ENCODE measurements at regions not wholly inside any gene's neighbourhood (a gene's known extent, or its start where the extent isn't known, plus 50 kb on each side); places are given as distances from the start of the nearest gene placed in this dataset.

DNA sequence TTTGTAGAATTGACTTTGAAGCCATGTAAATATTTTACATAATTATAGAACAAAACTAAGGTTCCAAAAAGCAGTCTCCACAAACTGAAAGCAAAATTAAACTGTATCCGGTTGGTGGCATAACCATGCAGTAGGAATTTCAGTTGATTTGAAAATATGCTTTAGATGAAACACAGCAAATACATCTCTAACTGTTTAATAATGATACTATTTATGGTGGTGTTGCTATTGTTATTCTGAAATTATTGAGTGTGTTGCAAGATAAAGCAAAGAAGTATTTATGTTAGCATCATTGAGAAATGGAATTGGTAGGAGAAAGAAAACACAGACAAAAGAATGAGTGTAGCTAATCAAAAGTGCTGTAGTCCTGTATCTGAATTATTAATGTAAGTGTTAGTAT, 73.8 kb upstream of the MTHFD1L start:
- H3K9me3 ChIP-seq, result no peaks in the 10 kb centered on the region

DNA sequence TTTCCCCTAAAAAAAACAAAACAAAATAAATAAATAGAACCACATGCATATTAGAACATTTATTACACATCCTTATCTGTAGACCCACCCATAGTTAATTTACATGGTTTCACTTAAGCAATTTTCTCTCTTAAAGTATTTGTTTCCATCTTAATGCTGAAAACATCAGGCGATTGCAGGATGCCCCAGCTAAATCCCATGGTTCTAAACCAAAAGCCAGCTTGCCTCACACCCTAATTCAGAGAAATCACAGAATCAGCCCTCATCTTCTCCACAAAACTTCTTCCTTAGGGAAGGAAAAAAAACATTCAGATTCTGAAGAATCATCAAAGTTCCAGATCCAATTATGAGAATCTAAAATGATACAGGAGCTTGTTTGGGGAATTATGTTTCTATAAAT, 67.6 kb upstream of the MTHFD1L start:
- no peaks in the 10 kb centered on the region for H3K4me1 ChIP-seq
- TF ChIP-seq, protein P1, sequence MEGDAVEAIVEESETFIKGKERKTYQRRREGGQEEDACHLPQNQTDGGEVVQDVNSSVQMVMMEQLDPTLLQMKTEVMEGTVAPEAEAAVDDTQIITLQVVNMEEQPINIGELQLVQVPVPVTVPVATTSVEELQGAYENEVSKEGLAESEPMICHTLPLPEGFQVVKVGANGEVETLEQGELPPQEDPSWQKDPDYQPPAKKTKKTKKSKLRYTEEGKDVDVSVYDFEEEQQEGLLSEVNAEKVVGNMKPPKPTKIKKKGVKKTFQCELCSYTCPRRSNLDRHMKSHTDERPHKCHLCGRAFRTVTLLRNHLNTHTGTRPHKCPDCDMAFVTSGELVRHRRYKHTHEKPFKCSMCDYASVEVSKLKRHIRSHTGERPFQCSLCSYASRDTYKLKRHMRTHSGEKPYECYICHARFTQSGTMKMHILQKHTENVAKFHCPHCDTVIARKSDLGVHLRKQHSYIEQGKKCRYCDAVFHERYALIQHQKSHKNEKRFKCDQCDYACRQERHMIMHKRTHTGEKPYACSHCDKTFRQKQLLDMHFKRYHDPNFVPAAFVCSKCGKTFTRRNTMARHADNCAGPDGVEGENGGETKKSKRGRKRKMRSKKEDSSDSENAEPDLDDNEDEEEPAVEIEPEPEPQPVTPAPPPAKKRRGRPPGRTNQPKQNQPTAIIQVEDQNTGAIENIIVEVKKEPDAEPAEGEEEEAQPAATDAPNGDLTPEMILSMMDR (IDR thresholded peaks at IDR 0.05), result no peak
- TF ChIP-seq EP300 (IDR thresholded peaks at IDR 0.05) (no peak), POLR2AphosphoS5 (IDR thresholded peaks at IDR 0.05) (no peak), POLR2A (IDR thresholded peaks at IDR 0.05) (no peak)
- H3K36me3 ChIP-seq, result peaks cover 0 to 37% (median 0%) of the 10 kb centered on the region in 4 donors
- DNase-seq (no peak), ATAC-seq (ENCODE audit: low FRiP score in 2 of 2) (no peak)
- no peaks in the 10 kb centered on the region for H3K9me3 ChIP-seq
- no peak overlapping the region for H3K4me3 ChIP-seq
- no peaks in the 10 kb centered on the region for H3K27me3 ChIP-seq
- H3K27ac ChIP-seq, result no peak overlapping the region
- 94 to 97% methylated on average over 1 of the region's 1 CpG for WGBS, 2 donors

More for the DNA sequence above, 73.8 kb upstream of the MTHFD1L start:
- no peak overlapping the region for H3K4me3 ChIP-seq
- no peak for TF ChIP-seq POLR2AphosphoS5 (IDR thresholded peaks at IDR 0.05)
- TF ChIP-seq EP300 (IDR thresholded peaks at IDR 0.05), result no peak
- TF ChIP-seq, protein P1 (IDR thresholded peaks at IDR 0.05), result no peak
- no peak for TF ChIP-seq POLR2A (IDR thresholded peaks at IDR 0.05)
- no peak overlapping the region for H3K27ac ChIP-seq
- H3K27me3 ChIP-seq, result no peaks in the 10 kb centered on the region
- no peak for DNase-seq
- no peaks in the 10 kb centered on the region for H3K4me1 ChIP-seq
- 67 to 78% methylated on average over 1 of the region's 1 CpG for WGBS, 2 donors
- ATAC-seq (ENCODE audit: low FRiP score in 2 of 2), result no peak
- peaks cover 0 to 9% (median 0%) of the 10 kb centered on the region in 4 donors for H3K36me3 ChIP-seq

DNA sequence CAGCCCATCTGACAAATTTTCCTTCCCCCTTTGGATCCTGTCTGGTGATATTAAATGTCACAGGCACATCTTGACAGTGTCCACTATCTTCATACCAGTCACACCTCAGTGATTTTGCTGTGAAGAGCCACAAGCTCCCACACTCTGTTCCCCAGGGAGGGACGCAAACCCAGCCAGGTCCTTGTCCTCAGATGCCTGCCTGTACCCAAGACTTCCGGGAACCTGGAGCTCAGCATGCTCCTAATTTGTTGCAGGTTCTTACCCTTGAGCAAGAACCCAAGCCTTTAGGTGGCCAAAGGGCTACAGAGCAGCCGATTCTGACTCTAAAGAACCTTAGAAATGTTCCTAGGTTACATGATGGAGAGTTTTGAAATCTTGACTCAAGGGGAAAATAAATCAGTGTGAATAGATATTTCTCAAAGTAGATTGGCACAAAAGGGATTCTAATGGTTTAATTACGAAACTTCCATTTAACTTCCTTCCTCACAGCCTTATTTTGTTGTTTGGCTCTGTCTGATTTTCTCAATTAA, 66.2 kb upstream of the MTHFD1L start:
- no peak overlapping the region for H3K4me3 ChIP-seq
- ATAC-seq (ENCODE audit: low FRiP score in 2 of 2) (no peak), DNase-seq (no peak)

DNA sequence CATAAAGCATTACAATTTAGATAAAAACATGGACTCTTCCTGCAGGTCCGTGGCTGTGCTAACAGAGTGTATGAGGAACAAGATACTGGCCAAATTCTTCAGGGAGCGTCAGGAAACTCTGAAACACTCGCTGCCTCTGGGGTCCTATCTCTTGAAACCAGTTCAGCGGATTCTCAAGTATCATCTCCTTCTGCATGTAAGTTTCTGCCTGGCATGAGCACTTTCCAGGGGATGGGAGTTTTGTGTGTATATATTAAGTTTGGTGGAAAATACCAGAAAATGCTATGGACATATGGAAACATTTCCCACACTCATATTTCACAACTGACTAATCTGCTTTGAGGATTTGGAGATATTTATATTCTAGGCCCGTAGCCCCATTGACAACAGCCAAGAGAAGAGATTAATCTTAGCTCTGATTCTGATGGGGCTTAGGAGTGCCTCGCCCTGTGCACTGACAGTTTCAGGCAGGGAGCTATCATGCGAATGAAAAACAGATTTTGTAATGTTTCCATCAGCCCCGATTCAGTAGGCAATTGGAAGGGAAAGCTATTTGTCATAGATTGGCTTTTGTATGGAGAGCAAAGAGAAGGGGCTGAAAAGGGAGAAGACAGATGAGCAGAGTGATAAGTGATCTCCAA, 64.7 kb upstream of the MTHFD1L start:
- no peak for DNase-seq
- 73 to 87% methylated on average over 8 of the region's 8 CpGs for WGBS, 2 donors

More for the DNA sequence above, 66.2 kb upstream of the MTHFD1L start:
- WGBS, 2 donors, result 81 to 87% methylated on average over 4 of the region's 4 CpGs
- H3K36me3 ChIP-seq, result peaks cover 0 to 37% (median 0%) of the 10 kb centered on the region in 4 donors
- no peaks in the 10 kb centered on the region for H3K4me1 ChIP-seq
- TF ChIP-seq, protein P1 (IDR thresholded peaks at IDR 0.05), result no peak
- TF ChIP-seq POLR2A (IDR thresholded peaks at IDR 0.05) (no peak), EP300 (IDR thresholded peaks at IDR 0.05) (no peak), POLR2AphosphoS5 (IDR thresholded peaks at IDR 0.05) (no peak)
- H3K27me3 ChIP-seq, result no peaks in the 10 kb centered on the region
- no peak overlapping the region for H3K27ac ChIP-seq
- H3K9me3 ChIP-seq, result no peaks in the 10 kb centered on the region

More for the DNA sequence above, 64.7 kb upstream of the MTHFD1L start:
- peak in 1 of 2 donors; percentile 47 for ATAC-seq (ENCODE audit: low FRiP score in 2 of 2)
- H3K36me3 ChIP-seq, result peaks cover 0 to 50% (median 0%) of the 10 kb centered on the region in 4 donors
- H3K9me3 ChIP-seq, result no peaks in the 10 kb centered on the region
- H3K4me1 ChIP-seq, result no peaks in the 10 kb centered on the region
- no peak overlapping the region for H3K27ac ChIP-seq
- no peak overlapping the region for H3K4me3 ChIP-seq
- TF ChIP-seq, protein P1 (IDR thresholded peaks at IDR 0.05), result no peak
- TF ChIP-seq POLR2AphosphoS5 (IDR thresholded peaks at IDR 0.05), result no peak
- TF ChIP-seq POLR2A (IDR thresholded peaks at IDR 0.05), result no peak
- TF ChIP-seq EP300 (IDR thresholded peaks at IDR 0.05), result no peak
- no peaks in the 10 kb centered on the region for H3K27me3 ChIP-seq
